Type B pancreatic cell (in vitro differentiated cells): ENCODE measurements at regions not wholly inside any gene's neighbourhood (a gene's known extent, or its start where the extent isn't known, plus 50 kb on each side); places are given as distances from the start of the nearest gene placed in this dataset.
"Not testable (repeated sequence)": the region's sequence is repeated elsewhere in the genome, so short reads cannot be mapped to it uniquely, and the experiment has no call there.

Source experiments
- DNase-seq: peaks from one replicate; pipeline ENCODE4 v3.0.0; 2021; ENCODE audit warnings: mixed read lengths; ENCODE audit not compliant: unreplicated experiment; ENCODE audit errors: extremely low spot score
- H3K27ac Mint-ChIP-seq: 2 replicates; pipeline ENCODE4 v1.8.0; 2021; ENCODE audit warnings: mild to moderate bottlenecking, mixed read lengths
- H3K27me3 Mint-ChIP-seq: 2 replicates; pipeline ENCODE4 v1.8.0; 2021; ENCODE audit warnings: mixed read lengths
- H3K36me3 Mint-ChIP-seq: 2 replicates; pipeline ENCODE4 v1.8.0; 2021; ENCODE audit warnings: mixed read lengths
- H3K4me1 Mint-ChIP-seq: one replicate; pipeline ENCODE4 v1.8.0; 2021; ENCODE audit warnings: mixed read lengths; ENCODE audit not compliant: unreplicated experiment
- H3K4me3 Mint-ChIP-seq: 2 replicates; pipeline ENCODE4 v1.8.0; 2021; ENCODE audit warnings: mild to moderate bottlenecking, mixed read lengths
- H3K9me3 Mint-ChIP-seq: 2 replicates; pipeline ENCODE4 v1.8.0; 2021; ENCODE audit warnings: mixed read lengths
- TF ChIP-seq, protein P1 (sequence below): fragments of 200-600 bp; sonication (generic); conservative IDR thresholded peaks from 2 replicates; pipeline ENCODE4 v1.5.0; 2021; ENCODE audit warnings: antibody characterized with exemption, mild to moderate bottlenecking

GRCh38 chr2:147003081-147003480, 841.7 kb upstream of the ACVR2A start:
- Mint-ChIP-seq H3K36me3 (no peaks in the 10 kb centered on the region), H3K27me3 (no peaks in the 10 kb centered on the region), H3K4me3 (no peak overlapping the region), H3K4me1 (peaks cover 12% of the 10 kb centered on the region), H3K9me3 (no peaks in the 10 kb centered on the region), H3K27ac (no peak overlapping the region)
- no peak for DNase-seq
- TF ChIP-seq, protein P1, sequence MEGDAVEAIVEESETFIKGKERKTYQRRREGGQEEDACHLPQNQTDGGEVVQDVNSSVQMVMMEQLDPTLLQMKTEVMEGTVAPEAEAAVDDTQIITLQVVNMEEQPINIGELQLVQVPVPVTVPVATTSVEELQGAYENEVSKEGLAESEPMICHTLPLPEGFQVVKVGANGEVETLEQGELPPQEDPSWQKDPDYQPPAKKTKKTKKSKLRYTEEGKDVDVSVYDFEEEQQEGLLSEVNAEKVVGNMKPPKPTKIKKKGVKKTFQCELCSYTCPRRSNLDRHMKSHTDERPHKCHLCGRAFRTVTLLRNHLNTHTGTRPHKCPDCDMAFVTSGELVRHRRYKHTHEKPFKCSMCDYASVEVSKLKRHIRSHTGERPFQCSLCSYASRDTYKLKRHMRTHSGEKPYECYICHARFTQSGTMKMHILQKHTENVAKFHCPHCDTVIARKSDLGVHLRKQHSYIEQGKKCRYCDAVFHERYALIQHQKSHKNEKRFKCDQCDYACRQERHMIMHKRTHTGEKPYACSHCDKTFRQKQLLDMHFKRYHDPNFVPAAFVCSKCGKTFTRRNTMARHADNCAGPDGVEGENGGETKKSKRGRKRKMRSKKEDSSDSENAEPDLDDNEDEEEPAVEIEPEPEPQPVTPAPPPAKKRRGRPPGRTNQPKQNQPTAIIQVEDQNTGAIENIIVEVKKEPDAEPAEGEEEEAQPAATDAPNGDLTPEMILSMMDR = no peak

GRCh38 chr2:147002256-147002655, 842.6 kb upstream of the ACVR2A start:
- Mint-ChIP-seq H3K36me3 (no peaks in the 10 kb centered on the region), H3K4me1 (peaks cover 12% of the 10 kb centered on the region), H3K9me3 (no peaks in the 10 kb centered on the region), H3K4me3 (no peak overlapping the region), H3K27me3 (no peaks in the 10 kb centered on the region), H3K27ac (no peak overlapping the region)
- TF ChIP-seq, protein P1 = no peak
- no peak for DNase-seq

GRCh38 chr2:147001061-147001460, 843.8 kb upstream of the ACVR2A start:
- Mint-ChIP-seq H3K9me3 (no peaks in the 10 kb centered on the region), H3K36me3 (no peaks in the 10 kb centered on the region), H3K27ac (no peak overlapping the region), H3K27me3 (no peaks in the 10 kb centered on the region), H3K4me1 (peaks cover 12% of the 10 kb centered on the region), H3K4me3 (no peak overlapping the region)
- TF ChIP-seq, protein P1 = no peak
- no peak for DNase-seq

DNA sequence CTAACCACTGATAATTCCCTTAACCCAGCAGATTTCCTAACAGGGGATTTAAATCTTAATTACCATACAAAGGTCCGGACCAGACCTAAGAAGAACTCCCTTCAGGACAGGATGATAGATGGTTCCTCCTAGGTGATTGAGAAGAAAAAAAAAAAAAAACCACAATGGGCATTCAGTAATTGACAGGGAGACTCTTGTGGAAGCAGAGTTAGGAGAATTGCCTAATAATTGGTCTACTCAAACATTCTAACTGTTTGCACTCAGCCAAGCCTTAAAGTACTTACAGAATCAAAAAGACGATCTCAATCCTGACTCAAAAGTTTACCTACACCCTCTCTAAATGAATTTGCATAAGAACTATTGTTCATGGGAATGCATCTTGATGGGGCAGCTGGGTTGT, 844.7 kb upstream of the ACVR2A start:
- H3K4me1 Mint-ChIP-seq = peaks cover 12% of the 10 kb centered on the region
- H3K4me3 Mint-ChIP-seq, H3K9me3 Mint-ChIP-seq, DNase-seq, H3K36me3 Mint-ChIP-seq, H3K27ac Mint-ChIP-seq, H3K27me3 Mint-ChIP-seq: not testable (repeated sequence)

DNA sequence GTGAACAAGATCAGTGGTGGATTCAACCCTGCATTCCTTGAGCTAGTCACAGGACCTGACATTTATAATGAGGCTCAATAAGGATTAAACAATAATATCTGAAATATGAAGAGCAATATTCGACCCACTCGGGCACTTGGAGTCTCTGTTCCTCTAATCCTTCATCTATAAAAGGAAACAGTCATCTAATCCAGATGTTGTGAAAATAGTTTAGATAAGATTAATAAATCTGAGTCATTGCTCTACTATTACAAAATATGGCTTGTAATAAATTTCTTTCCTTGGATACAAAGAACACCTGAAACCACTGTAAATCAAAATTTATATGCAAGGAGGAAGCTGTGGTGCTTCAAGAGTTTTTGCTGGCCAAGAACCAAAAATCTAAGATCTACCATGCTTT, 846.9 kb upstream of the ACVR2A start:
- DNase-seq = no peak
- Mint-ChIP-seq H3K27me3 (no peaks in the 10 kb centered on the region), H3K27ac (no peak overlapping the region), H3K4me1 (peaks cover 20% of the 10 kb centered on the region), H3K9me3 (no peaks in the 10 kb centered on the region), H3K36me3 (no peaks in the 10 kb centered on the region), H3K4me3 (no peak overlapping the region)
- TF ChIP-seq, protein P1 = no peak

- no peak overlapping the region for H3K27ac Mint-ChIP-seq
- H3K4me1 Mint-ChIP-seq = peaks cover 20% of the 10 kb centered on the region
- TF ChIP-seq, protein P1 = no peak
- H3K27me3 Mint-ChIP-seq = no peaks in the 10 kb centered on the region
- H3K36me3 Mint-ChIP-seq = no peaks in the 10 kb centered on the region
- H3K9me3 Mint-ChIP-seq = no peaks in the 10 kb centered on the region
- DNase-seq = no peak
- H3K4me3 Mint-ChIP-seq = no peak overlapping the region
Measured at GRCh38 chr2:146997488-146997887, 847.3 kb upstream of the ACVR2A start.
